ENCODE measurements at regions not wholly inside any gene's neighbourhood (a gene's known extent, or its start where the extent isn't known, plus 50 kb on each side); places are given as distances from the start of the nearest gene placed in this dataset.

DNA sequence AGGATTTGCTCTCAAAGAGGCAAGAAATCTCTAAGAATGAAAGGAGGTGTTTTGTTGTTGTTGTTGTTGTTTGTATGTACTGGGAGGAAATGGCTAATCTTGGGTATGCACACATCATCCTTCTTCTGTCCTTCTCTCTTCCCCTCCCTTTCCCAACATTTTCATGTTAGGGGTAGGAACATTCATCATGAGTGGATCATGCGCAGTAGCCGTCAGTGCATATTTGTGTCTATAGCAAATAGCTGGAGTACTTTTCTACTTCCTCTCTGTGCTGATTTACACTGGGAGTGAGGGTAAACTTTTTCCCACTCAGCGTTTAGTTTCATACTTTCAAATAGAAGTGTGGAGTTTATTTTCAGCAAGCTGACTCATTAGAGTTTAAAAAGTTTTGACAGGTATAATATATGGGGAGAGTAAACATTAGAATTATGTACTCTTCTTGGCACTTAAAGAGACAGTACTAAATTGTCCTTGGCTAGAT, 80.5 kb upstream of the PRKG1 start (continued):
- TF ChIP-seq, protein P1, sequence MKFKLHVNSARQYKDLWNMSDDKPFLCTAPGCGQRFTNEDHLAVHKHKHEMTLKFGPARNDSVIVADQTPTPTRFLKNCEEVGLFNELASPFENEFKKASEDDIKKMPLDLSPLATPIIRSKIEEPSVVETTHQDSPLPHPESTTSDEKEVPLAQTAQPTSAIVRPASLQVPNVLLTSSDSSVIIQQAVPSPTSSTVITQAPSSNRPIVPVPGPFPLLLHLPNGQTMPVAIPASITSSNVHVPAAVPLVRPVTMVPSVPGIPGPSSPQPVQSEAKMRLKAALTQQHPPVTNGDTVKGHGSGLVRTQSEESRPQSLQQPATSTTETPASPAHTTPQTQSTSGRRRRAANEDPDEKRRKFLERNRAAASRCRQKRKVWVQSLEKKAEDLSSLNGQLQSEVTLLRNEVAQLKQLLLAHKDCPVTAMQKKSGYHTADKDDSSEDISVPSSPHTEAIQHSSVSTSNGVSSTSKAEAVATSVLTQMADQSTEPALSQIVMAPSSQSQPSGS (IDR thresholded peaks at IDR 0.05; ENCODE audit: low read length) = no peak
- TF ChIP-seq RNF2 (IDR thresholded peaks at IDR 0.05; ENCODE audit: borderline replicate concordance, low read depth, low read length, missing control alignments, poor library complexity, severe bottlenecking) = no peak
- no peak for TF ChIP-seq SIN3A (conservative IDR thresholded peaks at IDR 0.05 in 1 of 2, IDR thresholded peaks at IDR 0.05 in 1 of 2; ENCODE audit: low read depth in 1 of 2, low read length in 2 of 2)
- TF ChIP-seq TCF12 (IDR thresholded peaks at IDR 0.05; ENCODE audit: low read depth, low read length) = no peak
- TF ChIP-seq EGR1 (IDR thresholded peaks at IDR 0.05; ENCODE audit: borderline replicate concordance, low read depth, low read length) = no peak
- TF ChIP-seq EZH2 (IDR thresholded peaks at IDR 0.05; ENCODE audit: low read depth, low read length, severe bottlenecking) = no peak

All from H1 (cell line).